IPS-NIHi11 (cell line): ENCODE measurements at regions not wholly inside any gene's neighbourhood (a gene's known extent, or its start where the extent isn't known, plus 50 kb on each side); places are given as distances from the start of the nearest gene placed in this dataset.
A peak's percentile ranks its signal among the peaks of the same experiment; 100 is the strongest.

Source experiments
- DNase-seq: peaks from one replicate; pipeline ENCODE4 v3.0.0; 2012; ENCODE audit warnings: mixed read lengths, low spot score

GRCh38 chr1:209222826-209223225 lies 360.7 kb upstream of the CAMK1G start:
- no peak for DNase-seq

GRCh38 chr1:209223791-209224190 lies 359.7 kb upstream of the CAMK1G start:
- DNase-seq = no peak

- no peak for DNase-seq
Observed at GRCh38 chr1:209224886-209225285, 358.6 kb upstream of the CAMK1G start.

GRCh38 chr1:209227171-209227570 lies 356.3 kb upstream of the CAMK1G start:
- DNase-seq = no peak

- DNase-seq = no peak
Observed at GRCh38 chr1:209227941-209228340, 355.6 kb upstream of the CAMK1G start.

GRCh38 chr1:209229494-209230061 lies 353.9 kb upstream of the CAMK1G start:
- no peak for DNase-seq

GRCh38 chr1:209230314-209230713 lies 353.2 kb upstream of the CAMK1G start:
- no peak for DNase-seq

GRCh38 chr1:209231476-209232156 lies 351.9 kb upstream of the CAMK1G start:
- no peak for DNase-seq

GRCh38 chr1:209232197-209232596 lies 351.3 kb upstream of the CAMK1G start:
- DNase-seq = no peak

GRCh38 chr1:209232759-209233158 lies 350.8 kb upstream of the CAMK1G start:
- no peak for DNase-seq

- no peak for DNase-seq
Observed at GRCh38 chr1:209235166-209235565, 348.3 kb upstream of the CAMK1G start.

GRCh38 chr1:209238356-209238755 lies 345.2 kb upstream of the CAMK1G start:
- DNase-seq = no peak

GRCh38 chr1:209240351-209240750 lies 343.2 kb upstream of the CAMK1G start:
- DNase-seq = no peak

- no peak for DNase-seq
Observed at GRCh38 chr1:209241487-209241886, 342.0 kb upstream of the CAMK1G start.

- DNase-seq = peak; percentile 78
Observed at GRCh38 chr1:209248649-209249279, 334.8 kb upstream of the CAMK1G start.

GRCh38 chr1:209249280-209249670 lies 334.2 kb upstream of the CAMK1G start:
- DNase-seq = no peak

- DNase-seq = no peak
Observed at GRCh38 chr1:209249785-209250440, 333.6 kb upstream of the CAMK1G start.

- no peak for DNase-seq
Observed at GRCh38 chr1:209250861-209251636, 332.5 kb upstream of the CAMK1G start.

- no peak for DNase-seq
Observed at GRCh38 chr1:209256766-209257350, 326.7 kb upstream of the CAMK1G start.

- no peak for DNase-seq
Observed at GRCh38 chr1:209257454-209257853, 326.1 kb upstream of the CAMK1G start.

GRCh38 chr1:209260136-209260535 lies 323.4 kb upstream of the CAMK1G start:
- DNase-seq = no peak

- no peak for DNase-seq
Observed at GRCh38 chr1:209262631-209263030, 320.9 kb upstream of the CAMK1G start.
